Breast epithelium (tissue), 3 donors: ENCODE measurements at regions not wholly inside any gene's neighbourhood (a gene's known extent, or its start where the extent isn't known, plus 50 kb on each side); places are given as distances from the start of the nearest gene placed in this dataset.

Experiments used
- POLR2A ChIP-seq: fragments of 450-650 bp; IDR thresholded peaks from one replicate; pipeline ENCODE4 v1.6.1; 2016; ENCODE audit warnings: antibody characterized with exemption, mild to moderate bottlenecking, moderate library complexity
- TF ChIP-seq, protein P1 (sequence below), 3 donors: fragments of 450-650 bp; IDR thresholded peaks; one replicate each; pipeline ENCODE4 v1.5.1; 2016 to 2017; ENCODE audit warnings: antibody characterized with exemption in 3 of 3, mild to moderate bottlenecking in 3 of 3, moderate library complexity in 3 of 3

DNA sequence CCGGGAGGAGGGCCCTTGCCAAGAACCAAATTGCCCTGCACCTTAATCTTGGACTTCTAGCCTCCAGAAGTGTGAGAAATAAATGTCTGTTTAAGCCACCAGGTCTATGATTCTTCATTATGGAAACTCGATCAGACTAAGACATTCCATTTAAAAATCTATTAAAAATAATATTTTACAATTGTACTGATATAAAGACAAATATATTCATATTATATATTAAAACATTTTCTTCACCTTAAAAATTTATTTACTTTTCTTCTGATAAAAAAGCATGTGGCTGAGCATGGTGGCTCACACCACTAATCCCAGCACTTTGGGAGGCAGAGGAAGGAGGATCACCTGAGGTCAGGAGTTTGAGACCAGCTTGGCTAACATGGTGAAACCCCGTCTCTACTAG lies 72.4 kb upstream of the CHST15 start:
- TF ChIP-seq, protein P1, sequence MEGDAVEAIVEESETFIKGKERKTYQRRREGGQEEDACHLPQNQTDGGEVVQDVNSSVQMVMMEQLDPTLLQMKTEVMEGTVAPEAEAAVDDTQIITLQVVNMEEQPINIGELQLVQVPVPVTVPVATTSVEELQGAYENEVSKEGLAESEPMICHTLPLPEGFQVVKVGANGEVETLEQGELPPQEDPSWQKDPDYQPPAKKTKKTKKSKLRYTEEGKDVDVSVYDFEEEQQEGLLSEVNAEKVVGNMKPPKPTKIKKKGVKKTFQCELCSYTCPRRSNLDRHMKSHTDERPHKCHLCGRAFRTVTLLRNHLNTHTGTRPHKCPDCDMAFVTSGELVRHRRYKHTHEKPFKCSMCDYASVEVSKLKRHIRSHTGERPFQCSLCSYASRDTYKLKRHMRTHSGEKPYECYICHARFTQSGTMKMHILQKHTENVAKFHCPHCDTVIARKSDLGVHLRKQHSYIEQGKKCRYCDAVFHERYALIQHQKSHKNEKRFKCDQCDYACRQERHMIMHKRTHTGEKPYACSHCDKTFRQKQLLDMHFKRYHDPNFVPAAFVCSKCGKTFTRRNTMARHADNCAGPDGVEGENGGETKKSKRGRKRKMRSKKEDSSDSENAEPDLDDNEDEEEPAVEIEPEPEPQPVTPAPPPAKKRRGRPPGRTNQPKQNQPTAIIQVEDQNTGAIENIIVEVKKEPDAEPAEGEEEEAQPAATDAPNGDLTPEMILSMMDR (IDR thresholded peaks at IDR 0.05): no peak
- TF ChIP-seq POLR2A: no peak
